NCI-H187 (cell line): ENCODE measurements at regions not wholly inside any gene's neighbourhood (a gene's known extent, or its start where the extent isn't known, plus 50 kb on each side); places are given as distances from the start of the nearest gene placed in this dataset.
"Not testable (repeated sequence)": the region's sequence is repeated elsewhere in the genome, so short reads cannot be mapped to it uniquely, and the experiment has no call there.

Source experiments
- DNase-seq, 2 experiments: peaks; one replicate each; lab custom pipeline; 2025; lab: John Stamatoyannopoulos, UW

- no peak for DNase-seq
Observed at GRCh38 chr2:134014196-134014960, 239.5 kb upstream of the MGAT5 start.

- DNase-seq: no peak
Observed at GRCh38 chr2:134019871-134020270, 234.0 kb upstream of the MGAT5 start.

GRCh38 chr2:134020608-134021007 lies 233.3 kb upstream of the MGAT5 start:
- no peak for DNase-seq

- DNase-seq: no peak
Observed at GRCh38 chr2:134021830-134022524, 231.9 kb upstream of the MGAT5 start.

GRCh38 chr2:134023854-134024253 lies 230.0 kb upstream of the MGAT5 start:
- DNase-seq: no peak

GRCh38 chr2:134027980-134028379 lies 225.9 kb upstream of the MGAT5 start:
- DNase-seq: no peak

- DNase-seq: no peak
Observed at GRCh38 chr2:134029418-134029817, 224.5 kb upstream of the MGAT5 start.

GRCh38 chr2:134031539-134031938 lies 222.3 kb upstream of the MGAT5 start:
- DNase-seq: no peak

GRCh38 chr2:134035605-134036370 lies 218.1 kb upstream of the MGAT5 start:
- no peak for DNase-seq

GRCh38 chr2:134039912-134040581 lies 213.8 kb upstream of the MGAT5 start:
- DNase-seq: no peak

GRCh38 chr2:134040626-134041172 lies 213.2 kb upstream of the MGAT5 start:
- DNase-seq: not testable (repeated sequence)

GRCh38 chr2:134041877-134042276 lies 212.0 kb upstream of the MGAT5 start:
- no peak for DNase-seq

GRCh38 chr2:134043028-134043427 lies 210.8 kb upstream of the MGAT5 start:
- not testable (repeated sequence) for DNase-seq

- DNase-seq: no peak
Observed at GRCh38 chr2:134052173-134052572, 201.7 kb upstream of the MGAT5 start.

- no peak for DNase-seq
Observed at GRCh38 chr2:134056173-134056572, 197.7 kb upstream of the MGAT5 start.

- not testable (repeated sequence) for DNase-seq
Observed at GRCh38 chr2:134061066-134061465, 192.8 kb upstream of the MGAT5 start.

- DNase-seq: not testable (repeated sequence)
Observed at GRCh38 chr2:134062235-134062634, 191.6 kb upstream of the MGAT5 start.

- not testable (repeated sequence) for DNase-seq
Observed at GRCh38 chr2:134063916-134064315, 190.0 kb upstream of the MGAT5 start.

- DNase-seq: no peak
Observed at GRCh38 chr2:134070281-134070741, 183.6 kb upstream of the MGAT5 start.

GRCh38 chr2:134072341-134072740 lies 181.5 kb upstream of the MGAT5 start:
- DNase-seq: no peak

- no peak for DNase-seq
Observed at GRCh38 chr2:134073023-134073422, 180.8 kb upstream of the MGAT5 start.

- no peak for DNase-seq
Observed at GRCh38 chr2:134074619-134075018, 179.3 kb upstream of the MGAT5 start.
